ENCODE measurements at regions not wholly inside any gene's neighbourhood (a gene's known extent, or its start where the extent isn't known, plus 50 kb on each side); places are given as distances from the start of the nearest gene placed in this dataset.
A peak's percentile ranks its signal among the peaks of the same experiment; 100 is the strongest.
"Not testable (repeated sequence)": the region's sequence is repeated elsewhere in the genome, so short reads cannot be mapped to it uniquely, and the experiment has no call there.

GRCh38 chr14:106691601-106692291 lies 1165.4 kb downstream of the TMEM121 start:
- ATAC-seq (no peak), DNase-seq (ENCODE audit: missing footprints) (peak; percentile 66)
- intact Hi-C loops (cut with DNase I), result no loop called here

GRCh38 chr14:106694638-106695393 lies 1168.4 kb downstream of the TMEM121 start:
- DNase-seq (ENCODE audit: missing footprints) (no peak), ATAC-seq (no peak)
- intact Hi-C loops (cut with DNase I), result no loop called here

GRCh38 chr14:106698620-106699267 lies 1172.4 kb downstream of the TMEM121 start:
- intact Hi-C loops (cut with DNase I); DNase-seq (ENCODE audit: missing footprints): not testable (repeated sequence)

GRCh38 chr14:106703651-106704050 lies 1177.3 kb downstream of the TMEM121 start:
- intact Hi-C loops (cut with DNase I); DNase-seq (ENCODE audit: missing footprints); ATAC-seq: not testable (repeated sequence)

More at GRCh38 chr14:106698620-106699267, 1172.4 kb downstream of the TMEM121 start:
- ATAC-seq, result not testable (repeated sequence)

- intact Hi-C loops (cut with DNase I); ATAC-seq; DNase-seq (ENCODE audit: missing footprints): not testable (repeated sequence)
Observed at GRCh38 chr14:106706488-106706887, 1180.1 kb downstream of the TMEM121 start.

GRCh38 chr14:106710187-106710586 lies 1183.8 kb downstream of the TMEM121 start:
- intact Hi-C loops (cut with DNase I); ATAC-seq; DNase-seq (ENCODE audit: missing footprints): not testable (repeated sequence)

- DNase-seq (ENCODE audit: missing footprints); ATAC-seq; intact Hi-C loops (cut with DNase I): not testable (repeated sequence)
Observed at GRCh38 chr14:106712513-106712912, 1186.1 kb downstream of the TMEM121 start.

- ATAC-seq; DNase-seq (ENCODE audit: missing footprints); intact Hi-C loops (cut with DNase I): not testable (repeated sequence)
Observed at GRCh38 chr14:106714446-106715428, 1188.4 kb downstream of the TMEM121 start.

- intact Hi-C loops (cut with DNase I); ATAC-seq; DNase-seq (ENCODE audit: missing footprints): not testable (repeated sequence)
Observed at GRCh38 chr14:106717544-106717943, 1191.2 kb downstream of the TMEM121 start.

GRCh38 chr14:106719880-106720279 lies 1193.5 kb downstream of the TMEM121 start:
- ATAC-seq; intact Hi-C loops (cut with DNase I); DNase-seq (ENCODE audit: missing footprints): not testable (repeated sequence)

GRCh38 chr14:106721926-106722325 lies 1195.5 kb downstream of the TMEM121 start:
- DNase-seq (ENCODE audit: missing footprints); ATAC-seq; intact Hi-C loops (cut with DNase I): not testable (repeated sequence)

GRCh38 chr14:106722813-106723687 lies 1196.7 kb downstream of the TMEM121 start:
- intact Hi-C loops (cut with DNase I); ATAC-seq; DNase-seq (ENCODE audit: missing footprints): not testable (repeated sequence)

- ATAC-seq; intact Hi-C loops (cut with DNase I); DNase-seq (ENCODE audit: missing footprints): not testable (repeated sequence)
Observed at GRCh38 chr14:106727962-106728361, 1201.6 kb downstream of the TMEM121 start.

GRCh38 chr14:106728611-106729010 lies 1202.2 kb downstream of the TMEM121 start:
- intact Hi-C loops (cut with DNase I), result no loop called here
- ATAC-seq (no peak), DNase-seq (ENCODE audit: missing footprints) (no peak)

- intact Hi-C loops (cut with DNase I), result no loop called here
Observed at GRCh38 chr14:106729551-106729950, 1203.2 kb downstream of the TMEM121 start.

GRCh38 chr14:106733771-106734170 lies 1207.4 kb downstream of the TMEM121 start:
- intact Hi-C loops (cut with DNase I), result no loop called here
- no peak for DNase-seq (ENCODE audit: missing footprints)
- ATAC-seq, result no peak

More at GRCh38 chr14:106729551-106729950, 1203.2 kb downstream of the TMEM121 start:
- DNase-seq (ENCODE audit: missing footprints) (no peak), ATAC-seq (no peak)

GRCh38 chr14:106737021-106737420 lies 1210.6 kb downstream of the TMEM121 start:
- intact Hi-C loops (cut with DNase I), result no loop called here
- ATAC-seq, result no peak
- no peak for DNase-seq (ENCODE audit: missing footprints)

Data from Right ventricle myocardium inferior (tissue), 1 donor.